Left kidney (tissue), 1 donor: ENCODE measurements at regions not wholly inside any gene's neighbourhood (a gene's known extent, or its start where the extent isn't known, plus 50 kb on each side); places are given as distances from the start of the nearest gene placed in this dataset.
A peak's percentile ranks its signal among the peaks of the same experiment; 100 is the strongest.
"Not testable (repeated sequence)": the region's sequence is repeated elsewhere in the genome, so short reads cannot be mapped to it uniquely, and the experiment has no call there.

Experiments
- DNase-seq: peaks from one replicate; pipeline ENCODE4 v3.0.0-alpha.2; 2013

GRCh38 chr7:4438723-4439245 is 243.3 kb upstream of the FOXK1 start:
- DNase-seq: no peak

DNA sequence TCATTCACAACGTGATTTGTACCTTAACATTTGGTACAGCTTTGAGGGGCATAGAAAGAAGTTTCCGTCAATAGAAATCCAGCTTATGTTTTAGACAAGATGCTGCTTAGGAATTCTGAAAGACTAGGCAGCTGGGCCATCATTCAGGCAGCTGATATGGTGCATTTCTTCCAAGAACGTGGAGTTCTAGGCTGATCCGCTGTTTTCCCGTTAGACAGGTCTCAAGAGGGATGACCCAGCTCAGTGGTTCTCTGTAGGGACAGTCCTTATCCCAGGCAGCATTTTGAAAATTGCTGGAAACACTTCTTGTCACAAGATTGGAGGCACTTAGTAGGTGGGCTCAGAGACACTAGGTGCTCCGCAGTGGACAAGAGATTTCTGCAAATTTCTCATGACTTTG is 242.7 kb upstream of the FOXK1 start:
- no peak for DNase-seq

- DNase-seq: no peak
Measured at GRCh38 chr7:4444106-4444505, 238.0 kb upstream of the FOXK1 start.

- no peak for DNase-seq
Measured at GRCh38 chr7:4445777-4446176, 236.3 kb upstream of the FOXK1 start.

GRCh38 chr7:4449263-4449662 is 232.8 kb upstream of the FOXK1 start:
- no peak for DNase-seq

- no peak for DNase-seq
Measured at GRCh38 chr7:4450483-4450882, 231.6 kb upstream of the FOXK1 start.

DNA sequence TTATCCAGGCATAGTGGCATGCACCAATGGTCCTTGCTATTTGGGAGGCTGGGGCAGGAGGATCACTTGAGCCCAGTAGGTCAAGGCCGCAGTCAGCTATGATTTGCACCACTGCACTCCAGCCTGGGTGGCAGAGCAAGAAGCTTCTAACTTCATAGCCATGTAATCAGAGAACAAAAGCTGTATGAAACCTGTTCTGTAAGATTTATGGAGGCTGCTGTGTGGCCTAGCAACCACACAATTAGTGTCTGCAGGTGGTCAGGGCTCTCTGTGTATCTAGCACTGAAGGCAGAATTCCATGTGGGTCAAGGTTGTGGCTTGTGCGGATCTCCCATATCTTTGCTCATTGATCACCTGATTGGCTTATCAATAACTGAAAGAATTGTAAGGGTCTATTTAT is 221.5 kb upstream of the FOXK1 start:
- peak; percentile 10 for DNase-seq

- DNase-seq: no peak
Measured at GRCh38 chr7:4461531-4461930, 220.6 kb upstream of the FOXK1 start.

DNA sequence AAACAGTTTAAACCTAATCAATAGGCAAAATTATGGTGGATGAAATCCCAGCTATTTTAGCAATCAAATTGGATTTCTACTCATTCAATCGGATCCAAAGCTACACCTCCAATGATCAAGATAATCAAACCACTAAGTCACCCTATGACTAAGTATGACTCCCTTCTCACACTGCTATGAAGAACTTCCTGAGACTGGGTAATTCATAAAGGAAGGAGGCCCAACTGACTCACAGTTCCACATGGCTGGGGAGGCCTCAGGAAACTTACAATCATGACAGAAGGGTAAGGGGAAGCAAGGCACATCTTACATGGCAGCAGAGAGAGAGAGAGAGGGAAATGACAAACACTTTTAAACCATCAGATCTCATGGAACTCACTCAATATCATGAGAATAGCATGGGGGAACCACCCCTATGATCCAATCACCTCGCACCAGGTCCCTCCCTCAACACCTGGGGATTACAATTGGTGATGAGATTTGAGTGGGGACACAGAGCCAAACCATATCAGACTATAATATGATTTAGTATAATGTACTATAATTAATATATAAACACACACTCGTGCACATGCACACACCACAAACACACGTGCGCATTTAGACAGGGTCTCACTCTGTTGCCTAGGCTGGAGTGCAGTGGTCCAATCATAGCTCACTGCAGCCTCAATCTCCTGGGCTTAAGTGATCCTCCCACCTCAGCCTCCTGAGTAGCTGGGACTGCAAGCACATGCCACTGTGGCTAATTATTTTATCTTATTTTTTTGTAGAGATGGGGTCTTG is 213.6 kb upstream of the FOXK1 start:
- no peak for DNase-seq

- DNase-seq: peak; percentile 11
Measured at GRCh38 chr7:4470246-4470645, 211.8 kb upstream of the FOXK1 start.

DNA sequence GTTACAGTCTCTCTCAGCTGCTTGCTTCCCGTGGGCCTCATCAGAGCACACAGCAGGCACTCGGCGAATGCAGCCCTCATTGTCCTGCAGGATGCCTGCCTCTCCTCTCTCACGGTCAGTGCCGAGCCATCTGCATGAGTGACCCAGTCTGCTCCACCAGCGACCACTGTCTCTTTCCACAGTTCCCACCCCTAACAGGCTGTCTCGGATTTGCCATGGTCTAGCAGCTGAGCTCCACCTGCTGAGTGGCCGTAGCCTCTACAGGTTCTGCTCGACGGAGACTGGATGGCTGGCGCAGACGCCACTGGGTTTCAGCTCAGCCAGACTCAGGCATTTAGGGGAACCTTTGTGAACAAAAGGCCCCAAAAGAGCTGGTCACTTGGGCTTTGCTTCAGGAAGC is 209.4 kb upstream of the FOXK1 start:
- DNase-seq: peak; percentile 6

- DNase-seq: peak; percentile 31
Measured at GRCh38 chr7:4479367-4480039, 202.6 kb upstream of the FOXK1 start.

DNA sequence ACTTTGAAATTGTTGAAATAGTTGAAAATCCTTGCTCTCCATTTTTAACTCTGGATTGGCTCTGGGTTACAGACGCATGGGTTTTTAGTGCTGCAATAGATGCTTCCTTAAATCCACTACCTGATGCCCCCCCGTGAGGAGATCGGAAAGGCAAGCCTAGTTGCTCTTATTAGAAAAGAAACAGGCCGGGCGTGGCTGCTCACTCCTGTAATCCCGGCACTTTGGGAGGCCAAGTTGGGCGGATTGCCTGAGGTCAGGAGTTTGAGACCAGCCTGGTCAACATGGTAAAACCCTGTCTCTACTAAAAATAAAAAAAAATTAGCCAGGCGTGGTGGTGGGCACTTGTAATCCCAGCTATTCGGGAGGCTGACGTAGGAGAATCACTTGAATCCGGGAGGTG is 202.0 kb upstream of the FOXK1 start:
- DNase-seq: not testable (repeated sequence)

DNA sequence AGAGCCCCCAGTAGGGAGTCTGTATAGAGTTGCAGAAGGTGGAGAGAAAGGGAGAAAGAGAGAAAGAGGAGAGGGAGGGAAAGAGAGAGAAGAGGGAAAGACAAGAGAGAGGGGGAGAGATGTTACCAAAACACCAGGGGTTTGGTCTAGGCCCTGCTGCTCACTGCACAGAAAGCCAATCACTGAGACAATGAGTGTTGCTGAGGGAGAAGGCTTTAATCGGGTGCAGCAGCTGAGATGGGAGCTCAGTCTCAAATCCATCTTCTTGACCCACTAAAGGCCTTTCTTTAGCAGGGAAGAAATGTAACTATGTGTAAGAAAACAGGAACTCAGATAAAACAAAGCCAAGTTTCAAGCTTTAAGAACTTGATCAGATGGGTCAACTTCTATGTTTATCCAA is 198.2 kb upstream of the FOXK1 start:
- no peak for DNase-seq

- DNase-seq: no peak
Measured at GRCh38 chr7:4484545-4484944, 197.6 kb upstream of the FOXK1 start.

DNA sequence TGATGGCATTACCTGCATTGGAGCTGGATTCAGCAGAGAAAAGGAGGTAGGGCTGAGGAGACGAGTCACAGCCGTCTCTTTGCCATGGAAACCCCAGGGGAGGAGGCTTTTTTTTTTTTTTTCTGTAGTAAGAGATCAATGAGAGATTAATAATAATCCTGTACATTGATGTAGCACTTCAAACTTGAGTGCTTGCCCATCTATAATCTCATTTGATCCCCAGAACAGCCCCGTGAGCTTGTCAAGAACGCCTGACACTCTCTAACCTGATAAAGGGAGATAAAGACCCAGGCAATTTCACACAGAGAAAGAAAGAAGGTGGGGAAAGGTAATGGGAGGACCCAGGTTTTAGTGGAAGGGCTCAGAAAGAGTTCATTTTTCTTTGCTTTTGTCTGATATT is 195.2 kb upstream of the FOXK1 start:
- no peak for DNase-seq

- DNase-seq: not testable (repeated sequence)
Measured at GRCh38 chr7:4496911-4497310, 185.2 kb upstream of the FOXK1 start.

DNA sequence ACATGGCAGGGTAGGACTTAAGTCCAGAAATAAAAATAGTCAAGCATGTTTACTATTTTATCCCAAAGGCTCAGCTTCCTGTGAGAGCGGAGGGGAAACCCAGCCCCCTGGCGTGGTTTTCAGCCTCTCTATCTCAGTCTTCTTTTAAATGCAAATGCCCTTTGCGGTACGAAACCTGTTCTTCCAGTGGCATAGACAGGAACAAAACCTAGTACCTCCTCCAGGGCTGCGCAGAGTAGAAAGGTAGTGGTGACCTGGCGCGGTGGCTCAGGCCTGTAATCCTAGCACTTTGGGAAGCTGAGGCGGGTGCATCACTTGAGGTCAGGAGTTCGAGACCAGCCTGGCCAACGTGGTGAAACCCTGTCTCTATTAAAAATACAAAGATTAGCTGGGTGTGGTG is 181.3 kb upstream of the FOXK1 start:
- DNase-seq: no peak

- DNase-seq: not testable (repeated sequence)
Measured at GRCh38 chr7:4507886-4508285, 174.2 kb upstream of the FOXK1 start.

DNA sequence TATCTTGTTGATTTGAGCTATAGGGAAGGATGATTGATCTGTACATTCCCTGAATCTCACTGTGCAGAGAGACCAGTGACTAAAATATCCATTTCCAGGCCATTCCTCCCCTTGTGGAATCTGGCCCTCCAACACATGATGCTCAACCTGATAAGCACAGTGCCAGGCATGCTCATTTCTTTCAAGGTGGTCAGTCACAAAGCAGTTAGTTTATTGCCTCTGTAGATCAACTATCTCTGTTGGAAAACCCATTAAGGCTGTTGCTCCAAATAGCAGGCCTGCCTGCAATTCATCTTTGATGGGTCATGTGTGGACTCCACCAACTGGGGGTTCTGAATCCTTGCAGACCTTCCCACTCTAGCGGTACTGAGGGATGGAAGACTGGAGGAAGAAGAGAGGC is 168.6 kb upstream of the FOXK1 start:
- DNase-seq: no peak

GRCh38 chr7:4519819-4520520 is 162.1 kb upstream of the FOXK1 start:
- peak; percentile 8 for DNase-seq

DNA sequence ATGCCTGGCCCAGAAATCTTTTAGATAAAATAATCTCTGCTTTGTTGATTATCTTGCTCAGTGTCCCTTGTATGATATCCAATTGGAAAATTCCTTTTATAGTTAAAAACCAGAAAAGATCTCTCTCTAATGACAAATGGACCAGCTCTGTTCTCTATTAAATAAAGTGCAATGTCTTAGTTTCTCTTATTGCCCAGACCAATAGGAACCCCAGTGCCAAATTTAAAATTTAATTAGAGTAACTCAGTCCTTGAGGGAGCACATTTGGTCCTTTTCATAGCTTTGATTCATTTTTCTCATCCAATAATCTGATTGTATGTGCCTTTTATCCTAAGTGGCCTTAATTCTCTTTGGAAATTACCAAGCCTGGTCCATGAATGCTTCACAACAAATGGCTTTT is 158.9 kb upstream of the FOXK1 start:
- no peak for DNase-seq

DNA sequence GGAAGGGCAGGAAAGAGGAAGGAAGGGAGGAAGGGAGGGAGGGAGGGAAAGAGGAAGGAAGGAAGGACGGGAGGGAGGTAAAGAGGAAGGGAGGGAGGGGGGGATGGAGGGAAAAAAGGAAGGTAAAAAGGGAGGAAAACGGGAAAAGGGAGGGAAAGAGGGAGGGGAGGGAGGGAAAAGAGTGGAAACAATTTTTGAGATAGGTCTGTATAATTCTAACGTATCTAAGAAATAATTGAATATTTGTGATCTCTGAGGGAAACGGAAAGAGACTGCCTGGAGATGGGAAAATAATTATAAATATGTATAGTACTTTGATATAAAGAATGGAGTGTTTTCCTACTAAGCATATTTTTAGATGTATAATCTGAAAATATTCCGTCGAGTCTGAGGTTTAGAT is 158.2 kb upstream of the FOXK1 start:
- DNase-seq: no peak
